ENCODE measurements at regions not wholly inside any gene's neighbourhood (a gene's known extent, or its start where the extent isn't known, plus 50 kb on each side); places are given as distances from the start of the nearest gene placed in this dataset.

GRCh38 chr10:31583293-31583692 lies 264.3 kb downstream of the ZEB1 start:
- no peak for DNase-seq (ENCODE audit: low read depth)

- peak; percentile 40 for DNase-seq (ENCODE audit: low read depth)
These were observed 263.5 kb downstream of the ZEB1 start for GRCh38 chr10:31582365-31583052.

GRCh38 chr10:31581741-31582323 lies 262.8 kb downstream of the ZEB1 start:
- peak; percentile 10 for DNase-seq (ENCODE audit: low read depth)

GRCh38 chr10:31580646-31581045 lies 261.6 kb downstream of the ZEB1 start:
- no peak for DNase-seq (ENCODE audit: low read depth)
